GM18867 (cell line): ENCODE measurements at regions not wholly inside any gene's neighbourhood (a gene's known extent, or its start where the extent isn't known, plus 50 kb on each side); places are given as distances from the start of the nearest gene placed in this dataset.

Experiments used
- ATAC-seq: cut with Tn5 transposase; IDR thresholded peaks from one replicate; pipeline ENCODE4 v1.9.1; 2021; ENCODE audit warnings: mild to moderate bottlenecking, moderate library complexity; ENCODE audit not compliant: unreplicated experiment

- no peak for ATAC-seq
Observed at GRCh38 chr1:110816945-110817344, 56.0 kb upstream of the CD53 start.

GRCh38 chr1:110811529-110811928 lies 61.4 kb upstream of the CD53 start:
- no peak for ATAC-seq

GRCh38 chr1:110800079-110800478 lies 72.9 kb upstream of the CD53 start:
- ATAC-seq: no peak

GRCh38 chr1:110798691-110799256 lies 74.2 kb upstream of the CD53 start:
- ATAC-seq: no peak

GRCh38 chr1:110788673-110789072 lies 84.3 kb upstream of the CD53 start:
- ATAC-seq: no peak

- peak; percentile 76 for ATAC-seq
Observed at GRCh38 chr1:110787328-110788071, 85.4 kb upstream of the CD53 start.

GRCh38 chr1:110786802-110787327 lies 86.1 kb upstream of the CD53 start:
- ATAC-seq: peak; percentile 42

GRCh38 chr1:110785612-110786011 lies 87.3 kb upstream of the CD53 start:
- no peak for ATAC-seq

- ATAC-seq: no peak
Observed at GRCh38 chr1:110785055-110785454, 87.9 kb upstream of the CD53 start.

GRCh38 chr1:110783292-110783918 lies 89.5 kb upstream of the CD53 start:
- no peak for ATAC-seq

GRCh38 chr1:110781525-110781924 lies 91.4 kb upstream of the CD53 start:
- no peak for ATAC-seq

- ATAC-seq: no peak
Observed at GRCh38 chr1:110780600-110781484, 92.1 kb upstream of the CD53 start.

GRCh38 chr1:110779636-110780035 lies 93.3 kb upstream of the CD53 start:
- no peak for ATAC-seq

- ATAC-seq: no peak
Observed at GRCh38 chr1:110778821-110779220, 94.1 kb upstream of the CD53 start.

- no peak for ATAC-seq
Observed at GRCh38 chr1:110777228-110777627, 95.7 kb upstream of the CD53 start.

GRCh38 chr1:110774398-110774797 lies 98.5 kb upstream of the CD53 start:
- no peak for ATAC-seq

GRCh38 chr1:110773813-110774212 lies 99.1 kb upstream of the KCNA3 start:
- no peak for ATAC-seq

GRCh38 chr1:110771245-110772022 lies 96.7 kb upstream of the KCNA3 start:
- no peak for ATAC-seq

- no peak for ATAC-seq
Observed at GRCh38 chr1:110770832-110771231, 96.1 kb upstream of the KCNA3 start.

- no peak for ATAC-seq
Observed at GRCh38 chr1:110768605-110769004, 93.9 kb upstream of the KCNA3 start.
